Testis (tissue), 2 donors: ENCODE measurements at regions not wholly inside any gene's neighbourhood (a gene's known extent, or its start where the extent isn't known, plus 50 kb on each side); places are given as distances from the start of the nearest gene placed in this dataset.

Source experiments
- DNase-seq: peaks from one replicate; pipeline ENCODE4 v3.0.0-alpha.2; 2019
- H3K27ac ChIP-seq, 2 donors: fragments of 200-600 bp; sonication (generic); one replicate each; pipeline ENCODE4 v1.5.1; 2019
- H3K27me3 ChIP-seq: fragments of 200-600 bp; sonication (generic); one replicate; pipeline ENCODE4 v1.5.1; 2019
- H3K36me3 ChIP-seq: fragments of 200-600 bp; sonication (generic); one replicate; pipeline ENCODE4 v1.5.1; 2017; ENCODE audit warnings: low read depth; ENCODE audit errors: missing control alignments
- H3K4me1 ChIP-seq: fragments of 200-600 bp; sonication (generic); one replicate; pipeline ENCODE4 v1.5.1; 2019
- H3K4me3 ChIP-seq, 2 donors: fragments of 200-600 bp; sonication (generic); one replicate each; pipeline ENCODE4 v1.5.1; 2017 to 2019
- H3K9me3 ChIP-seq: fragments of 200-600 bp; sonication (generic); one replicate; pipeline ENCODE4 v1.5.1; 2017
- POLR2A ChIP-seq: fragments of 450-650 bp; IDR thresholded peaks from one replicate; pipeline ENCODE4 v1.6.1; 2017; ENCODE audit warnings: antibody characterized with exemption, mild to moderate bottlenecking, moderate library complexity
- WGBS, 2 donors: methylation state at CpG; one replicate each; pipeline ENCODE4 v1.1.5; 2018; 5-methylcytosine and 5-hydroxymethylcytosine counted together
- intact Hi-C: fragments of 100-400 bp; cut with DNase I; formaldehyde crosslinking; loops from one replicate; pipeline ENCODE4 v1.15.1; 2023; ENCODE audit warnings: low total_unique reads
- TF ChIP-seq, protein P1 (sequence below), 3 experiments: fragments of 450-650 bp in 2 of 3; fragments of 200-600 bp in 1 of 3; sonication (generic) in 1 of 3; IDR thresholded peaks; one replicate each; pipeline ENCODE4 v1.5.1; 2016 to 2019; ENCODE audit warnings: antibody characterized with exemption in 3 of 3, mild to moderate bottlenecking in 2 of 3, moderate library complexity in 1 of 3

DNA sequence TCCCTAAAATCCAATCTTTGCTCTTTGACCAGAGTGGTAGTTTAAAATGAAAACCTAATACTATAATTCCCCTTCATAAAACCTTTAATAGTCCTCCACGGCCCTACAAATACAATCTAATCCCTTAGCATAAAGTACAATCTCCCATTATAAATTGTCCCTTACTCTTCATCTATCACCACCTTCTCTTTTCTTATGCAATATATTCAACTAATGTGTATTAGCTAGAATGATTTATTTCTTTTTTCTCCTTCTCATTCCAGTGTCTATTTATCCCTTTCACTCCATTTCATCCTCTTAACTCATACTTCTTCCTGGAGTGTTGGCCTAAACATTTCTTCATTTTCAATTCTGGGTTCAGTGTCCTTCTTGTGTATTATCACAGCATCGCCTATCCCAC is 872.1 kb upstream of the PCDH20 start:
- WGBS, 2 donors: 78 to 87% methylated on average over 2 of the region's 2 CpGs
- no peak for DNase-seq
- H3K9me3 ChIP-seq: no peaks in the 10 kb centered on the region
- H3K27me3 ChIP-seq: no peaks in the 10 kb centered on the region
- no peaks in the 10 kb centered on the region for H3K36me3 ChIP-seq
- intact Hi-C loops: no loop called here
- no peak overlapping the region for H3K27ac ChIP-seq
- TF ChIP-seq, protein P1, sequence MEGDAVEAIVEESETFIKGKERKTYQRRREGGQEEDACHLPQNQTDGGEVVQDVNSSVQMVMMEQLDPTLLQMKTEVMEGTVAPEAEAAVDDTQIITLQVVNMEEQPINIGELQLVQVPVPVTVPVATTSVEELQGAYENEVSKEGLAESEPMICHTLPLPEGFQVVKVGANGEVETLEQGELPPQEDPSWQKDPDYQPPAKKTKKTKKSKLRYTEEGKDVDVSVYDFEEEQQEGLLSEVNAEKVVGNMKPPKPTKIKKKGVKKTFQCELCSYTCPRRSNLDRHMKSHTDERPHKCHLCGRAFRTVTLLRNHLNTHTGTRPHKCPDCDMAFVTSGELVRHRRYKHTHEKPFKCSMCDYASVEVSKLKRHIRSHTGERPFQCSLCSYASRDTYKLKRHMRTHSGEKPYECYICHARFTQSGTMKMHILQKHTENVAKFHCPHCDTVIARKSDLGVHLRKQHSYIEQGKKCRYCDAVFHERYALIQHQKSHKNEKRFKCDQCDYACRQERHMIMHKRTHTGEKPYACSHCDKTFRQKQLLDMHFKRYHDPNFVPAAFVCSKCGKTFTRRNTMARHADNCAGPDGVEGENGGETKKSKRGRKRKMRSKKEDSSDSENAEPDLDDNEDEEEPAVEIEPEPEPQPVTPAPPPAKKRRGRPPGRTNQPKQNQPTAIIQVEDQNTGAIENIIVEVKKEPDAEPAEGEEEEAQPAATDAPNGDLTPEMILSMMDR (IDR thresholded peaks at IDR 0.05): no peak
- TF ChIP-seq POLR2A: no peak
- no peak overlapping the region for H3K4me3 ChIP-seq
- H3K4me1 ChIP-seq: no peaks in the 10 kb centered on the region

GRCh38 chr13:62280590-62280989 is 864.9 kb upstream of the PCDH20 start:
- 89 to 94% methylated on average over 1 of the region's 1 CpG for WGBS, 2 donors
- no peak for DNase-seq
- TF ChIP-seq POLR2A: no peak
- TF ChIP-seq, protein P1 (IDR thresholded peaks at IDR 0.05): no peak
- Histone ChIP-seq H3K27ac (no peak overlapping the region), H3K9me3 (no peaks in the 10 kb centered on the region), H3K27me3 (no peaks in the 10 kb centered on the region), H3K36me3 (no peaks in the 10 kb centered on the region), H3K4me1 (no peaks in the 10 kb centered on the region), H3K4me3 (no peak overlapping the region)
- intact Hi-C loops: no loop called here

DNA sequence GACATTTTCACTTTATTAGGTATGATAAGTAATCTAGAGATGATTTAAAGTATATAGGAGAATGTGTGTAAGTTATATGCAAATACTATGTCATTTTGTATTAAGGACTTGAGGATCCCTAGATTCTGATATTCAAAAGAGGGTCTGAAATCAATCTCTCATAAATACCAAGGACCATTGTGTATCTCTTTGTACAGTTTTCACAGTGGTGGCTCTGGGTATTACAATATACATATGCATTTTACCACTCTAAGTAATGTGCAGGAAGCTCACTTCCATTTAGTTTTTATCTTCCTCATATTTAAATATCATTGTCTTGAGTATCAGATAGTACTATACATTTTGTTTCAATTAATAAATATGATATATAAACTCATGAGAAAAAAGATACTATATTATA is 862.6 kb upstream of the PCDH20 start:
- no peaks in the 10 kb centered on the region for H3K36me3 ChIP-seq
- no peaks in the 10 kb centered on the region for H3K9me3 ChIP-seq
- intact Hi-C loops: no loop called here
- TF ChIP-seq POLR2A: no peak
- TF ChIP-seq, protein P1 (IDR thresholded peaks at IDR 0.05): peak in 1 of 3 experiments; percentile 20
- H3K27me3 ChIP-seq: no peaks in the 10 kb centered on the region
- H3K4me1 ChIP-seq: no peaks in the 10 kb centered on the region
- no peak overlapping the region for H3K27ac ChIP-seq
- DNase-seq: no peak
- no peak overlapping the region for H3K4me3 ChIP-seq

GRCh38 chr13:62251734-62252133 is 836.1 kb upstream of the PCDH20 start:
- 76 to 78% methylated on average over 2 of the region's 2 CpGs for WGBS, 2 donors

DNA sequence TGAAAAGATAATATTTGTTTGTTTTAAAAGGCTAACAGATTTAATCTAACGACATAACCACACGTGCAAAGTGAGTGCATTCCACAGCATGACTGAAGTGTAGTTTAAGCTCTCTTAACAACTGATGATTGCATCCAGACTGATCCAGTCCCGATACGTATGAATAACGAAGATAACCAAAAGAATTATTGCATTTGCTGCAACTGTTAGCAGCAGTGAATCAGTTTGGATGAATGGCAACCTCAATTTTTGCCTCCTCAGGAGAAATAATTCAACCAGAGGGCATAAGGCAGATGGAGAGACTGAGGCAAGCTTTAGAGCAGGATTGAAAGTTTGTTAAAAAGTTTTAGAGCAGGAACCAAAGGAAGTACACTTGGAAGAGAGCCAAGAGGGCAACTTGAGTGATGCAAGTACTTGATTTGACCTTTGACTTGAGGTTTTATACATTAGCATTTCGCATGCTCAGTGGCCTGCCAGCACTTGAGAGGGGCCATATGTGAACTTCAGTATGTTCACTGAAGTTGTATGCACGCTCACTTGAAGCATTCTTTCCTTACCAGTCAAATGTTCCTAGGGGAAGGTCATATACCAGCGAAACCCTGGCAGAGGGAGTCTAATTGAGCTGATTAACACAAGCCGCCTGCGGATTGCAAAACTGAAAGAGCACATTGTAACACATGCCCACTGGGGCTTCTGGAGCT is 835.0 kb upstream of the PCDH20 start:
- WGBS, 2 donors: 66 to 72% methylated on average over 9 to 10 of the region's 10 CpGs

More at GRCh38 chr13:62251734-62252133, 836.1 kb upstream of the PCDH20 start:
- H3K9me3 ChIP-seq: no peaks in the 10 kb centered on the region
- no peak for TF ChIP-seq POLR2A
- no peak for DNase-seq
- no peaks in the 10 kb centered on the region for H3K4me1 ChIP-seq
- H3K27me3 ChIP-seq: no peaks in the 10 kb centered on the region
- intact Hi-C loops: no loop called here
- no peak overlapping the region for H3K27ac ChIP-seq
- H3K4me3 ChIP-seq: no peak overlapping the region
- H3K36me3 ChIP-seq: no peaks in the 10 kb centered on the region

More for the DNA sequence above, 835.0 kb upstream of the PCDH20 start:
- no peaks in the 10 kb centered on the region for H3K4me1 ChIP-seq
- no peak overlapping the region for H3K27ac ChIP-seq
- intact Hi-C loops: no loop called here
- H3K9me3 ChIP-seq: no peaks in the 10 kb centered on the region
- no peak for TF ChIP-seq POLR2A
- TF ChIP-seq, protein P1 (IDR thresholded peaks at IDR 0.05): no peak
- DNase-seq: no peak
- H3K4me3 ChIP-seq: no peak overlapping the region
- no peaks in the 10 kb centered on the region for H3K27me3 ChIP-seq
- no peaks in the 10 kb centered on the region for H3K36me3 ChIP-seq
